GM12892 (cell line): ENCODE measurements at regions not wholly inside any gene's neighbourhood (a gene's known extent, or its start where the extent isn't known, plus 50 kb on each side); places are given as distances from the start of the nearest gene placed in this dataset.

Experiments
- POLR2A ChIP-seq: IDR thresholded peaks from 2 replicates; pipeline ENCODE4 v1.6.1; 2011; ENCODE audit warnings: low read depth, low read length, control low read depth
- POLR2AphosphoS5 ChIP-seq: IDR thresholded peaks from 2 replicates; pipeline ENCODE4 v1.6.1; 2011; ENCODE audit warnings: low read depth, low read length, control low read depth

GRCh38 chr9:107161338-107161737, 121.7 kb upstream of the RAD23B start:
- TF ChIP-seq POLR2AphosphoS5 (no peak), POLR2A (no peak)
